IMR-90 (cell line): ENCODE measurements at regions not wholly inside any gene's neighbourhood (a gene's known extent, or its start where the extent isn't known, plus 50 kb on each side); places are given as distances from the start of the nearest gene placed in this dataset.

Experiments
- ATAC-seq: fragments of 200-7000 bp; cut with Tn5 transposase; 2 replicates; pipeline ENCODE4 v1.9.1; 2020; ENCODE audit warnings: low read depth, mild to moderate bottlenecking, moderate library complexity
- BruUV-seq: library from RNA; stranded (reverse); fragments of 400-500 nt; replicated peaks from 2 replicates; lab custom pipeline; 2021; lab: Mats Ljungman, UMichigan
- CTCF ChIA-PET: fragments of 300-600 bp; formaldehyde crosslinking; extraction: SDS; loops from one replicate; lab custom pipeline; 2021; ENCODE audit warnings: antibody characterized with exemption; lab: Yijun Ruan, JAX
- POLR2A ChIA-PET: fragments of 300-600 bp; sonication (Branson Sonifier 250); formaldehyde crosslinking; loops from one replicate; lab custom pipeline; 2022; ENCODE audit warnings: antibody characterized with exemption; ENCODE audit not compliant: unreplicated experiment; lab: Charles Lee
- DNase-seq: peaks from one replicate; pipeline ENCODE4 v3.0.0; 2013
- H2AFZ ChIP-seq: replicated peaks from 2 replicates; pipeline ENCODE3; 2013; ENCODE audit warnings: low read length, mild to moderate bottlenecking; ENCODE audit not compliant: poor library complexity
- H2AK5ac ChIP-seq: 2 replicates; pipeline ENCODE4 v1.6.1; 2013; ENCODE audit warnings: low read depth, low read length, inconsistent platforms
- H2AK9ac ChIP-seq: replicated peaks from 2 replicates; pipeline ENCODE3; 2013; ENCODE audit warnings: mild to moderate bottlenecking, low read depth, low read length, moderate library complexity; ENCODE audit not compliant: poor library complexity
- H2BK120ac ChIP-seq: 2 replicates; pipeline ENCODE4 v1.6.1; 2013; ENCODE audit warnings: low read depth, low read length, inconsistent platforms
- H2BK15ac ChIP-seq: 3 replicates; pipeline ENCODE4 v1.6.1; 2013; ENCODE audit warnings: low read depth, low read length, inconsistent platforms
- H2BK20ac ChIP-seq: 2 replicates; pipeline ENCODE4 v1.6.1; 2013; ENCODE audit warnings: low read depth, mild to moderate bottlenecking, inconsistent platforms, low read length, moderate library complexity
- H2BK5ac ChIP-seq: 2 replicates; pipeline ENCODE4 v1.6.1; 2013; ENCODE audit warnings: mild to moderate bottlenecking, low read depth, low read length, inconsistent platforms; ENCODE audit not compliant: poor library complexity, severe bottlenecking
- H3K14ac ChIP-seq: replicated peaks from 2 replicates; pipeline ENCODE4 v1.6.1; 2013; ENCODE audit warnings: low read depth, low read length, inconsistent platforms
- H3K18ac ChIP-seq: 2 replicates; pipeline ENCODE4 v1.6.1; 2013; ENCODE audit warnings: low read depth, low read length, control low read depth
- H3K23ac ChIP-seq: 2 replicates; pipeline ENCODE4 v1.6.1; 2013; ENCODE audit warnings: low read depth, low read length, inconsistent platforms
- H3K27ac ChIP-seq: 2 replicates; pipeline ENCODE4 v1.5.1; 2013; ENCODE audit warnings: mild to moderate bottlenecking, control low read depth, low read length; ENCODE audit not compliant: insufficient read depth
- H3K27me3 ChIP-seq: 2 replicates; pipeline ENCODE4 v1.6.1; 2013; ENCODE audit warnings: low read length; ENCODE audit not compliant: control insufficient read depth, insufficient read depth
- H3K36me3 ChIP-seq: 2 replicates; pipeline ENCODE4 v1.6.1; 2013; ENCODE audit warnings: low read length, mixed read lengths; ENCODE audit not compliant: control insufficient read depth, insufficient read depth
- H3K4ac ChIP-seq: 2 replicates; pipeline ENCODE4 v1.6.1; 2013; ENCODE audit warnings: low read depth, low read length, inconsistent platforms
- H3K4me1 ChIP-seq: 2 replicates; pipeline ENCODE4 v1.6.1; 2013; ENCODE audit warnings: low read length, mixed read lengths; ENCODE audit not compliant: control insufficient read depth, insufficient read depth
- H3K4me2 ChIP-seq: 2 replicates; pipeline ENCODE4 v1.6.1; 2013; ENCODE audit warnings: low read depth, mild to moderate bottlenecking, control low read depth, low read length, moderate library complexity
- H3K4me3 ChIP-seq: 2 replicates; pipeline ENCODE4 v1.5.1; 2013; ENCODE audit warnings: low read depth, mild to moderate bottlenecking, control low read depth, low read length, moderate library complexity; ENCODE audit not compliant: insufficient read depth
- H3K56ac ChIP-seq: 2 replicates; pipeline ENCODE4 v1.6.1; 2013; ENCODE audit warnings: low read length, inconsistent platforms; ENCODE audit not compliant: insufficient read depth; ENCODE audit errors: extremely low read depth
- H3K79me1 ChIP-seq, 2 experiments: 2 replicates each; pipeline ENCODE4 v1.6.1; 2013; ENCODE audit warnings: low read length in 2 of 2, inconsistent platforms in 1 of 2, low read depth in 1 of 2
- H3K9ac ChIP-seq: 2 replicates; pipeline ENCODE4 v1.6.1; 2013; ENCODE audit warnings: low read depth, low read length, control low read depth
- H3K9me1 ChIP-seq: 2 replicates; pipeline ENCODE4 v1.6.1; 2013; ENCODE audit warnings: low read length, inconsistent platforms; ENCODE audit not compliant: insufficient read depth
- H3K9me3 ChIP-seq: 2 replicates; pipeline ENCODE4 v1.6.1; 2013; ENCODE audit warnings: low read length; ENCODE audit not compliant: control insufficient read depth, insufficient read depth
- H4K20me1 ChIP-seq: 2 replicates; pipeline ENCODE4 v1.6.1; 2013; ENCODE audit warnings: low read length, inconsistent platforms; ENCODE audit not compliant: insufficient read depth
- H4K5ac ChIP-seq: 2 replicates; pipeline ENCODE4 v1.6.1; 2013; ENCODE audit warnings: mild to moderate bottlenecking, low read depth, low read length, control low read depth
- H4K8ac ChIP-seq, 2 experiments: 2 replicates each; pipeline ENCODE4 v1.6.1; 2013; ENCODE audit warnings: low read depth in 2 of 2, low read length in 2 of 2, control low read depth in 1 of 2, inconsistent platforms in 1 of 2
- H4K91ac ChIP-seq: 2 replicates; pipeline ENCODE4 v1.6.1; 2013; ENCODE audit warnings: low read depth, low read length, inconsistent platforms; ENCODE audit not compliant: insufficient read depth
- BHLHE40 ChIP-seq: fragments of 150-350 bp; IDR thresholded peaks from 2 replicates; pipeline ENCODE4 v1.6.1; 2016; ENCODE audit warnings: mild to moderate bottlenecking, low read depth, low read length
- CEBPB ChIP-seq: IDR thresholded peaks from 2 replicates; pipeline ENCODE4 v1.6.1; 2012; ENCODE audit warnings: low read depth, low read length, improper control_type of control experiment
- CHD1 ChIP-seq: IDR thresholded peaks from 2 replicates; pipeline ENCODE4 v1.6.1; 2012; ENCODE audit warnings: low read depth, low read length, improper control_type of control experiment
- FOS ChIP-seq: fragments of 150-350 bp; IDR thresholded peaks from 2 replicates; pipeline ENCODE4 v1.6.1; 2016; ENCODE audit warnings: low read depth, low read length
- MAFK ChIP-seq: IDR thresholded peaks from 2 replicates; pipeline ENCODE4 v1.6.1; 2012; ENCODE audit warnings: low read depth, low read length, improper control_type of control experiment
- MAZ ChIP-seq: IDR thresholded peaks from 2 replicates; pipeline ENCODE4 v1.6.1; 2012; ENCODE audit warnings: low read depth, mild to moderate bottlenecking, low read length, improper control_type of control experiment, moderate library complexity, borderline replicate concordance
- MXI1 ChIP-seq: IDR thresholded peaks from 2 replicates; pipeline ENCODE4 v1.6.1; 2012; ENCODE audit warnings: low read depth, mild to moderate bottlenecking, low read length, moderate library complexity, borderline replicate concordance
- NFE2L2 ChIP-seq: fragments of 150-350 bp; IDR thresholded peaks from 2 replicates; pipeline ENCODE4 v1.6.1; 2016; ENCODE audit warnings: low read depth, mild to moderate bottlenecking, low read length
- POLR2A ChIP-seq: IDR thresholded peaks from 2 replicates; pipeline ENCODE4 v1.6.1; 2012; ENCODE audit warnings: mild to moderate bottlenecking, low read depth, low read length
- RAD21 ChIP-seq: IDR thresholded peaks from 2 replicates; pipeline ENCODE4 v1.6.1; 2012; ENCODE audit warnings: low read length, improper control_type of control experiment
- RCOR1 ChIP-seq: IDR thresholded peaks from 2 replicates; pipeline ENCODE4 v1.6.1; 2012; ENCODE audit warnings: mild to moderate bottlenecking, low read length, improper control_type of control experiment; ENCODE audit not compliant: insufficient replicate concordance
- RFX5 ChIP-seq: IDR thresholded peaks from 2 replicates; pipeline ENCODE4 v1.8.0; 2012; ENCODE audit warnings: low read depth, mild to moderate bottlenecking, low read length, moderate library complexity
- SMC3 ChIP-seq: fragments of 150-350 bp; IDR thresholded peaks from 2 replicates; pipeline ENCODE4 v1.6.1; 2016; ENCODE audit warnings: low read depth, mild to moderate bottlenecking, antibody characterized with exemption, low read length, moderate library complexity
- WGBS, 2 experiments: methylation state at CpG; one replicate each; pipeline versions ENCODE4 v1.1.5 to v1.1.7; 2013; ENCODE audit warnings: missing lambda C conversion rate in 2 of 2; ENCODE audit not compliant: insufficient read length in 1 of 2; ENCODE audit errors: extremely low coverage in 2 of 2; 5-methylcytosine and 5-hydroxymethylcytosine counted together
- dilution Hi-C: fragments of 300-500 bp; cut with HindIII; formaldehyde crosslinking; loops from one replicate; pipeline ENCODE4 v1.14.3; 2018; ENCODE audit warnings: low sequenced_read_pairs; ENCODE audit not compliant: unreplicated experiment
- in situ Hi-C: fragments of 300-500 bp; cut with MboI; formaldehyde crosslinking; loops from 3 replicates; pipeline ENCODE4 v1.14.3; 2019; ENCODE audit warnings: low sequenced_read_pairs, inconsistent platforms, mixed read lengths
- intact Hi-C: fragments of 100-400 bp; cut with micrococcal nuclease; formaldehyde crosslinking; loops from 2 replicates; pipeline ENCODE4 v1.10.0; 2022
- TF ChIP-seq, protein P1 (sequence below): conservative IDR thresholded peaks from 2 replicates; pipeline ENCODE4 v1.5.1; 2012; ENCODE audit warnings: mild to moderate bottlenecking, low read depth, low read length, improper control_type of control experiment
- TF ChIP-seq, protein P2 (sequence below): fragments of 150-350 bp; IDR thresholded peaks from 2 replicates; pipeline ENCODE4 v1.6.1; 2016; ENCODE audit warnings: low read depth, mild to moderate bottlenecking, low read length, moderate library complexity, borderline replicate concordance
- TF ChIP-seq, protein P3 (sequence below): fragments of 150-350 bp; IDR thresholded peaks from 2 replicates; pipeline ENCODE4 v1.6.1; 2017; ENCODE audit warnings: mild to moderate bottlenecking, antibody characterized with exemption, low read length, low read depth

DNA sequence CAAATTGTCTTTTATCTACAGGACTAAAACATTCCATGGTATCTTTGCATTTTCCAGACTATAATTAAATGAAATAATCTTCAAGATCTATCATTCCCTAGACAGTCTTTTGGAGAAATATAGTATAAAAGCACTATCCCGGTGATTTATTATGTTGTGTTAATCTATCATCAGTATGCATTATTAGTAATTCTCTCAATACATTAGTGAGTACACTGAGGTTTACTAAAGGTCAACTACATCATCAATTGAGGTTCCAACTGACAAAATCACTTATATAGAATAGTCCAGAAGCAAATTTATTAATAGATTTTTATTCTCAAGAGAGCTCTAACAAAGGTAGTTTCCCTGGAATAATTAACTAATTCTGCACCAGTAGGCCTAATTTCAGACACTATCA lies 169.6 kb downstream of the KCNA4 start:
- no peak overlapping the region for H3K9ac ChIP-seq
- no peak overlapping the region for H3K4me3 ChIP-seq
- H3K27me3 ChIP-seq, result no peaks in the 10 kb centered on the region
- no peak overlapping the region for H4K5ac ChIP-seq
- H3K14ac ChIP-seq, result no peak overlapping the region
- no peak overlapping the region for H2BK120ac ChIP-seq
- H3K18ac ChIP-seq, result no peak overlapping the region
- no peak overlapping the region for H2BK15ac ChIP-seq
- H2AK9ac ChIP-seq, result no peak overlapping the region
- no peak overlapping the region for H2BK5ac ChIP-seq
- H3K23ac ChIP-seq, result no peak overlapping the region
- ChIA-PET CTCF (no interaction called here), POLR2A (no interaction called here)
- no peak overlapping the region for H4K8ac ChIP-seq
- H3K36me3 ChIP-seq, result no peaks in the 10 kb centered on the region
- no peak overlapping the region for H3K4ac ChIP-seq
- TF ChIP-seq CHD1 (no peak), NFE2L2 (no peak), BHLHE40 (no peak), POLR2A (no peak), RCOR1 (no peak), RAD21 (no peak), FOS (no peak), CEBPB (no peak), MAFK (no peak), MXI1 (no peak), RFX5 (no peak), MAZ (no peak), SMC3 (no peak)
- TF ChIP-seq, protein P1, sequence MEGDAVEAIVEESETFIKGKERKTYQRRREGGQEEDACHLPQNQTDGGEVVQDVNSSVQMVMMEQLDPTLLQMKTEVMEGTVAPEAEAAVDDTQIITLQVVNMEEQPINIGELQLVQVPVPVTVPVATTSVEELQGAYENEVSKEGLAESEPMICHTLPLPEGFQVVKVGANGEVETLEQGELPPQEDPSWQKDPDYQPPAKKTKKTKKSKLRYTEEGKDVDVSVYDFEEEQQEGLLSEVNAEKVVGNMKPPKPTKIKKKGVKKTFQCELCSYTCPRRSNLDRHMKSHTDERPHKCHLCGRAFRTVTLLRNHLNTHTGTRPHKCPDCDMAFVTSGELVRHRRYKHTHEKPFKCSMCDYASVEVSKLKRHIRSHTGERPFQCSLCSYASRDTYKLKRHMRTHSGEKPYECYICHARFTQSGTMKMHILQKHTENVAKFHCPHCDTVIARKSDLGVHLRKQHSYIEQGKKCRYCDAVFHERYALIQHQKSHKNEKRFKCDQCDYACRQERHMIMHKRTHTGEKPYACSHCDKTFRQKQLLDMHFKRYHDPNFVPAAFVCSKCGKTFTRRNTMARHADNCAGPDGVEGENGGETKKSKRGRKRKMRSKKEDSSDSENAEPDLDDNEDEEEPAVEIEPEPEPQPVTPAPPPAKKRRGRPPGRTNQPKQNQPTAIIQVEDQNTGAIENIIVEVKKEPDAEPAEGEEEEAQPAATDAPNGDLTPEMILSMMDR, result no peak
- TF ChIP-seq, protein P2, sequence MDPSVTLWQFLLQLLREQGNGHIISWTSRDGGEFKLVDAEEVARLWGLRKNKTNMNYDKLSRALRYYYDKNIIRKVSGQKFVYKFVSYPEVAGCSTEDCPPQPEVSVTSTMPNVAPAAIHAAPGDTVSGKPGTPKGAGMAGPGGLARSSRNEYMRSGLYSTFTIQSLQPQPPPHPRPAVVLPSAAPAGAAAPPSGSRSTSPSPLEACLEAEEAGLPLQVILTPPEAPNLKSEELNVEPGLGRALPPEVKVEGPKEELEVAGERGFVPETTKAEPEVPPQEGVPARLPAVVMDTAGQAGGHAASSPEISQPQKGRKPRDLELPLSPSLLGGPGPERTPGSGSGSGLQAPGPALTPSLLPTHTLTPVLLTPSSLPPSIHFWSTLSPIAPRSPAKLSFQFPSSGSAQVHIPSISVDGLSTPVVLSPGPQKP, result no peak
- TF ChIP-seq, protein P3, sequence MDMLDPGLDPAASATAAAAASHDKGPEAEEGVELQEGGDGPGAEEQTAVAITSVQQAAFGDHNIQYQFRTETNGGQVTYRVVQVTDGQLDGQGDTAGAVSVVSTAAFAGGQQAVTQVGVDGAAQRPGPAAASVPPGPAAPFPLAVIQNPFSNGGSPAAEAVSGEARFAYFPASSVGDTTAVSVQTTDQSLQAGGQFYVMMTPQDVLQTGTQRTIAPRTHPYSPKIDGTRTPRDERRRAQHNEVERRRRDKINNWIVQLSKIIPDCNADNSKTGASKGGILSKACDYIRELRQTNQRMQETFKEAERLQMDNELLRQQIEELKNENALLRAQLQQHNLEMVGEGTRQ, result no peak
- no peaks in the 10 kb centered on the region for H3K4me1 ChIP-seq
- no peaks in the 10 kb centered on the region for H3K9me3 ChIP-seq
- no TSS peak for BruUV-seq
- H3K56ac ChIP-seq, result no peak overlapping the region
- no peak overlapping the region for H2AFZ ChIP-seq
- intact Hi-C loops (no loop called here), dilution Hi-C loops (no loop called here), in situ Hi-C loops (no loop called here)
- no peak for ATAC-seq
- H2BK20ac ChIP-seq, result no peak overlapping the region
- no CpG with 5 or more reads among the region's 1 CpG for WGBS, 2 experiments
- no peaks in the 10 kb centered on the region for H3K9me1 ChIP-seq
- no peak overlapping the region for H3K4me2 ChIP-seq
- no peak overlapping the region for H2AK5ac ChIP-seq
- no peaks in the 10 kb centered on the region for H4K20me1 ChIP-seq
- H3K79me1 ChIP-seq, result no peaks in the 10 kb centered on the region
- H4K91ac ChIP-seq, result no peak overlapping the region
- DNase-seq, result no peak
- no peak overlapping the region for H3K27ac ChIP-seq
